NCI-H748 (cell line): ENCODE measurements at regions not wholly inside any gene's neighbourhood (a gene's known extent, or its start where the extent isn't known, plus 50 kb on each side); places are given as distances from the start of the nearest gene placed in this dataset.
"Not testable (repeated sequence)": the region's sequence is repeated elsewhere in the genome, so short reads cannot be mapped to it uniquely, and the experiment has no call there.

Source experiments
- DNase-seq: peaks from one replicate; lab custom pipeline; 2025; ENCODE audit not compliant: unreplicated experiment; lab: John Stamatoyannopoulos, UW

- DNase-seq, result no peak
Observed at GRCh38 chr1:244758708-244759107, 76.8 kb upstream of the COX20 start.

GRCh38 chr1:244759158-244759557 is 76.3 kb upstream of the COX20 start:
- DNase-seq, result no peak

- DNase-seq, result no peak
Observed at GRCh38 chr1:244760471-244760870, 75.0 kb upstream of the COX20 start.

GRCh38 chr1:244761279-244761678 is 74.2 kb upstream of the COX20 start:
- DNase-seq, result peak; percentile 23

GRCh38 chr1:244762629-244763028 is 72.8 kb upstream of the COX20 start:
- DNase-seq, result no peak

GRCh38 chr1:244768186-244768585 is 67.3 kb upstream of the COX20 start:
- DNase-seq, result no peak

GRCh38 chr1:244768804-244769203 is 66.7 kb upstream of the COX20 start:
- DNase-seq, result no peak

GRCh38 chr1:244770556-244770955 is 64.9 kb upstream of the COX20 start:
- not testable (repeated sequence) for DNase-seq

GRCh38 chr1:244773513-244773912 is 61.9 kb upstream of the COX20 start:
- no peak for DNase-seq

- not testable (repeated sequence) for DNase-seq
Observed at GRCh38 chr1:244776783-244777182, 58.7 kb upstream of the COX20 start.

GRCh38 chr1:244778344-244778743 is 57.1 kb upstream of the COX20 start:
- no peak for DNase-seq

GRCh38 chr1:244779410-244779809 is 56.0 kb upstream of the COX20 start:
- DNase-seq, result no peak

- DNase-seq, result no peak
Observed at GRCh38 chr1:244780311-244780710, 55.1 kb upstream of the COX20 start.

GRCh38 chr1:244782056-244782455 is 53.4 kb upstream of the COX20 start:
- no peak for DNase-seq

- no peak for DNase-seq
Observed at GRCh38 chr1:244783138-244783537, 52.3 kb upstream of the COX20 start.
